HFFc6 (cell line): ENCODE measurements at regions not wholly inside any gene's neighbourhood (a gene's known extent, or its start where the extent isn't known, plus 50 kb on each side); places are given as distances from the start of the nearest gene placed in this dataset.
A peak's percentile ranks its signal among the peaks of the same experiment; 100 is the strongest.
"Not testable (repeated sequence)": the region's sequence is repeated elsewhere in the genome, so short reads cannot be mapped to it uniquely, and the experiment has no call there.

ENCODE experiments used
- DNase-seq: peaks from one replicate; pipeline ENCODE4 v3.0.0-alpha.2; 2018
- H3K27ac Mint-ChIP-seq: 2 replicates; pipeline ENCODE4 v1.8.0; 2020; ENCODE audit warnings: mild to moderate bottlenecking, mixed read lengths
- H3K27me3 Mint-ChIP-seq: 2 replicates; pipeline ENCODE4 v1.8.0; 2021; ENCODE audit warnings: mild to moderate bottlenecking, moderate library complexity, mixed read lengths; ENCODE audit not compliant: insufficient read depth
- H3K36me3 Mint-ChIP-seq: 2 replicates; pipeline ENCODE4 v1.8.0; 2021; ENCODE audit warnings: low read depth, mixed read lengths
- H3K4me1 Mint-ChIP-seq: 2 replicates; pipeline ENCODE4 v1.8.0; 2020; ENCODE audit warnings: low read depth, mixed read lengths
- H3K4me3 Mint-ChIP-seq: 2 replicates; pipeline ENCODE4 v1.8.0; 2020; ENCODE audit warnings: mild to moderate bottlenecking, moderate library complexity, mixed read lengths
- H3K9me3 Mint-ChIP-seq: 2 replicates; pipeline ENCODE4 v1.8.0; 2020; ENCODE audit warnings: mild to moderate bottlenecking, mixed read lengths
- TF ChIP-seq, protein P1 (sequence below): fragments of 200-600 bp; sonication (generic); IDR thresholded peaks from 2 replicates; pipeline ENCODE4 v1.5.0; 2021; ENCODE audit warnings: antibody characterized with exemption, mild to moderate bottlenecking

DNA sequence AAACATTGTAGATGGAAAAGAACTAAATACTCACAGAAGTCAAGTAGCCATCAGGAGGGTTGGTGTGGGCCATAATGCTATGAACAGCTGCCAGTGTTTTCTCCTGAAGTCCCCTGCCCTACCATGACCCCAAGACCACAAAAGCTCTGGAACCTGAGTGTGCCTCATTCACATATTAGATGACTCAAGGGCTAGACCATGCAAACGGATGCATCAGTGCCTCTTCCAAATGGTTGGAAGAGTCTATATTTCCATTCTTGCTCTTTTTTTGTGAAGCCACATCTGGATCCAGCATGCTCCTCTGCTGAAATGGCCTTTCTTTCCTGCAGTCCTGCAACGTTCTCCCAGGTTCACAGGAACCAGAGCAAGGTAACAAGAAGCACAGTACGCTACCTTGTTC, 136.6 kb upstream of the EPB41L4A start:
- H3K36me3 Mint-ChIP-seq: no peaks in the 10 kb centered on the region
- TF ChIP-seq, protein P1, sequence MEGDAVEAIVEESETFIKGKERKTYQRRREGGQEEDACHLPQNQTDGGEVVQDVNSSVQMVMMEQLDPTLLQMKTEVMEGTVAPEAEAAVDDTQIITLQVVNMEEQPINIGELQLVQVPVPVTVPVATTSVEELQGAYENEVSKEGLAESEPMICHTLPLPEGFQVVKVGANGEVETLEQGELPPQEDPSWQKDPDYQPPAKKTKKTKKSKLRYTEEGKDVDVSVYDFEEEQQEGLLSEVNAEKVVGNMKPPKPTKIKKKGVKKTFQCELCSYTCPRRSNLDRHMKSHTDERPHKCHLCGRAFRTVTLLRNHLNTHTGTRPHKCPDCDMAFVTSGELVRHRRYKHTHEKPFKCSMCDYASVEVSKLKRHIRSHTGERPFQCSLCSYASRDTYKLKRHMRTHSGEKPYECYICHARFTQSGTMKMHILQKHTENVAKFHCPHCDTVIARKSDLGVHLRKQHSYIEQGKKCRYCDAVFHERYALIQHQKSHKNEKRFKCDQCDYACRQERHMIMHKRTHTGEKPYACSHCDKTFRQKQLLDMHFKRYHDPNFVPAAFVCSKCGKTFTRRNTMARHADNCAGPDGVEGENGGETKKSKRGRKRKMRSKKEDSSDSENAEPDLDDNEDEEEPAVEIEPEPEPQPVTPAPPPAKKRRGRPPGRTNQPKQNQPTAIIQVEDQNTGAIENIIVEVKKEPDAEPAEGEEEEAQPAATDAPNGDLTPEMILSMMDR: no peak
- DNase-seq: peak; percentile 71
- H3K27me3 Mint-ChIP-seq: no peaks in the 10 kb centered on the region
- H3K9me3 Mint-ChIP-seq: no peaks in the 10 kb centered on the region
- no peak overlapping the region for H3K4me3 Mint-ChIP-seq
- H3K27ac Mint-ChIP-seq: no peak overlapping the region
- H3K4me1 Mint-ChIP-seq: peaks cover 23% of the 10 kb centered on the region

DNA sequence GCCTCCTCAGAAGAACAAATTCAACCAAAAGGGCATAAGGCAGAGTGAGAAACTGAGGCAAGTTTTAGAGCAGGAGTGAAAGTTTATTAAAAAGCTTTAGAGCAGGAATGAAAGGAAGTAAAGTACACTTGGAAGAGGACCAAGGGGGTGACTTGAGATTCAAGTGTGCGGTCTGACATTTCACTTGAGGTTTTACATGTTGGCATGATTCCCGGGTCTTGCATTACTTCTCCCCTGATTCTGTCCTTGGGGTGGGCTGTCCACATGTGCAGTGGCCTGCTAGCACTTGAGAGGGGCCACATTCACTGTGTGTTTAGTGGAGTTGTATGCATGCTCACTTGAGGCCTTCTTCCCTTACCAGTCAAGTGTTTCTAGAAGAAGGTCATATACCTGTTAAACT, 140.4 kb upstream of the EPB41L4A start:
- peaks cover 17% of the 10 kb centered on the region for H3K9me3 Mint-ChIP-seq
- not testable (repeated sequence) for DNase-seq

DNA sequence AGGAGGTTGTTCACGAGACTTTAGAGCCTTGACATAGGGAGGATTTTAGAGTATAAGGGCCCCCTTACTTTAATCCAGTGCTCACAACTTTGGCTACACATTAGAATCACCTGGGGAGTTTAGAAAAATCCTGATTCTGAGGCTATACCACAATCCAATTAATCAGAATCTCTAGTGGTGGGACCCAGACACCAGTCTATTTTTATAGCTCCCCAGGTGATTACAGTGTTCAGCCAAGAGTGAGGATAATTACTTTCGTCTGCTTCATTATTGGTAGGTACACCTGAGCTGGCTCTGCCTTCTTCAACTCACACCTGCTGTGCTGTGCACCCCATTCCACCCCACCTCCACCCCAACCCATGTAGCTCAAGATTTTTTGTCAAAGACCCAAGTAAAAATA, 141.3 kb upstream of the EPB41L4A start:
- TF ChIP-seq, protein P1: no peak
- Mint-ChIP-seq H3K27ac (no peak overlapping the region), H3K4me1 (peaks cover 11% of the 10 kb centered on the region), H3K4me3 (no peak overlapping the region), H3K9me3 (peaks cover 18% of the 10 kb centered on the region), H3K36me3 (peaks cover 5% of the 10 kb centered on the region; the same call in 1 of the 2 replicates), H3K27me3 (0 out of 2 replicates have a peak, but pooled peaks cover 3% of the 10 kb centered on the region)
- no peak for DNase-seq

More for the DNA sequence above, 140.4 kb upstream of the EPB41L4A start:
- H3K27me3 Mint-ChIP-seq, H3K4me3 Mint-ChIP-seq, H3K27ac Mint-ChIP-seq, H3K36me3 Mint-ChIP-seq: not testable (repeated sequence)
- H3K4me1 Mint-ChIP-seq: peaks cover 19% of the 10 kb centered on the region

DNA sequence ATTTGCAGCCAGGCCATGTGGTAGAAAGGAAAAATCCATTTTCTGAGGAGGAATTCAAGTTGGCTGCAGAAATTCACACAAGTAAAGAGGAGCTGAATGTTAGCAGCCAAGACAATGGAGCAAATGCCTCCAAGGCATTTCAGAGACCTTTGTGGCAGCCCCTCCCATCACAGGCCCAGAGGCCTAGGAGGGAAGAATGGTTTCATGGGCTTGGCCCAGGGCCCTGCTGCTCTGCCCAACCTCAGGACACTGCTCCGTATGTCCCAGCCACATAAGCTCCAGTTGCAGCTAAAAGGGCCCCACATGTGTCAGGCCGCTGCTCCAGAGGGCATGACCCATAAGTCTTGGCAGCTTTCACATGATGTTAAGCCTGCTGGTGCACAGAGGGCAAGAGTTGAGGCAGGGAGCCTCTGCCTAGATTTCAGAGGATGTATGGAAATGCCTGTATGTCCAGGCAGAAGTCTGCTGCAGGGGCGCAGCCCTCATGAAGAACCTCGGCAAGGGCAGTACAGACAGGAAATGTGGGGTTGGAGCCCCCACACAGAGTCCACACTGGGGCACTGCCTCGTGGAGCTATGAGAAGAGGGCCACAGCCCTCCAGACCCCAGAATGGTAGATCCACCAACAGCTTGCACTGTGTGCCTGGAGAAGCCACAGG, 144.2 kb upstream of the EPB41L4A start:
- H3K9me3 Mint-ChIP-seq: peaks cover 18% of the 10 kb centered on the region
- TF ChIP-seq, protein P1: no peak
- peaks cover 5% of the 10 kb centered on the region; the same call in 1 of the 2 replicates for H3K36me3 Mint-ChIP-seq
- H3K27ac Mint-ChIP-seq: no peak overlapping the region
- H3K4me3 Mint-ChIP-seq: no peak overlapping the region
- no peaks in the 10 kb centered on the region; the same call in 1 of the 2 replicates for H3K4me1 Mint-ChIP-seq
- H3K27me3 Mint-ChIP-seq: peaks cover 4% of the 10 kb centered on the region; the same call in 1 of the 2 replicates
- DNase-seq: no peak

DNA sequence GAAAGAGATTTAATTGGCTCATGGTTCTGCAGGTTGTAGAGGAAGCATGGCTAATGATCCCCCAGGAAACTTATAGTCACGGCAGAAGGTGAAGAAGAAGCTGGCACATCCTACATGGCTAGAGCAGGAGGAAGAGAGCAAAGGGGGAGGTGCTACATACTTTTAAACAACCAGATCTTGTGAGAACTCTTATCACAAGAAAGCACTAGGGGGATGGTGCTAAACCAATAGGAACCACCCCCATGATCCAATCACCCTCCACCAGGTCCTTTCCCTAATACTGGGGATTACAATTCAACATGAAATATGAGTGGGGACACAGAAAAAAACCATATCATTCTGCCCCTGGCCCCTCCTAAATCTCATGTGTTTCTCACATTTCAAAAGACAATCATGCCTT, 147.2 kb upstream of the EPB41L4A start:
- H3K36me3 Mint-ChIP-seq: peaks cover 5% of the 10 kb centered on the region; the same call in 1 of the 2 replicates
- DNase-seq: no peak
- no peaks in the 10 kb centered on the region for H3K4me1 Mint-ChIP-seq
- H3K4me3 Mint-ChIP-seq: no peak overlapping the region
- peaks cover 18% of the 10 kb centered on the region for H3K9me3 Mint-ChIP-seq
- no peak overlapping the region for H3K27ac Mint-ChIP-seq
- H3K27me3 Mint-ChIP-seq: peaks cover 11% of the 10 kb centered on the region; the same call in 1 of the 2 replicates
- TF ChIP-seq, protein P1: no peak

DNA sequence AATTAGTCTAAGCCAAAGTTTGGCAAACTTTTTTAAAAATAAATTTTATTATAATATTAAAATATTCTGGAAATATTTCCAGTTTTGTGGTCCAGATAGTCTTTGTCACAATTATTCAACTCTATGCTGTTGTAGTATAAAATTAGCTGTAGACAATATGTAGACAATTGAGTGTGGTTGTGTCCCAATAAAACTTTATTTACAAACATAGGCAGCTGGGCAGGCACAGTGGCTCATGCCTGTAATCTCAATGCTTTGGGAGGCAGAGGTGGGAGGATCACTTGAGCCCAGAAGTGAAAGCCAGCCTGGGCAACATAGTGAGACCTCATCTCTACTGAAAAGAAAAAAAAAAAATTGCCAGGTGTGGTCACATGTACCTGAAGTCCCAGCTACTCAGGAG, 150.5 kb upstream of the EPB41L4A start:
- H3K4me3 Mint-ChIP-seq: no peak overlapping the region
- H3K27me3 Mint-ChIP-seq: peaks cover 17% of the 10 kb centered on the region; the same call in 1 of the 2 replicates
- no peak for DNase-seq
- TF ChIP-seq, protein P1: no peak
- H3K36me3 Mint-ChIP-seq: no peaks in the 10 kb centered on the region
- H3K27ac Mint-ChIP-seq: no peak overlapping the region
- H3K9me3 Mint-ChIP-seq: no peaks in the 10 kb centered on the region; the same call in 1 of the 2 replicates
- no peaks in the 10 kb centered on the region for H3K4me1 Mint-ChIP-seq
